NCI-H774 (cell line): ENCODE measurements at regions not wholly inside any gene's neighbourhood (a gene's known extent, or its start where the extent isn't known, plus 50 kb on each side); places are given as distances from the start of the nearest gene placed in this dataset.

Experiments
- DNase-seq: peaks from one replicate; lab custom pipeline; 2025; lab: John Stamatoyannopoulos, UW

- no peak for DNase-seq
These were observed 136.0 kb upstream of the UBE2E2 start for GRCh38 chr3:23067116-23067515.

GRCh38 chr3:23068016-23068728 is 135.0 kb upstream of the UBE2E2 start:
- DNase-seq = no peak

- no peak for DNase-seq
These were observed 131.8 kb upstream of the UBE2E2 start for GRCh38 chr3:23071296-23071695.

- DNase-seq = no peak
These were observed 131.4 kb upstream of the UBE2E2 start for GRCh38 chr3:23071758-23072157.

DNA sequence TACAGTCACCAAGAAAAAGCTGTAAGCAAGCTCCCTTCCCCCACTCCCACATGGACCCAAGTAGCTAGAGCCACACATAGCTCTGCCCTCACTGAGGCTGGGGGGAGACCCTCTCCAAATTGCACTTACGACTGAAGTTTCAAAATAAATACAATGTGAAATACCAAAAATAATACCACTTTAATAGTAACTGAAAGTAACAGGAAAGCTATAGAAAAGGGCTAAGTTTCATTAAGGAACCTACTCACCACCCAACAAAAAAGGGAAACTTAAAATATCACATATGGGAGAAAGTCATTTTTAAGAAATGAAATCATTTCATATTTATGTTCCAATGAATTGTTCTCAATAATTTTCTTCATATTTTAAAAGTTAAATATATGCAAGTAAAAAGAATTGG is 130.4 kb upstream of the UBE2E2 start:
- no peak for DNase-seq

- DNase-seq = no peak
These were observed 129.3 kb upstream of the UBE2E2 start for GRCh38 chr3:23073724-23074305.

DNA sequence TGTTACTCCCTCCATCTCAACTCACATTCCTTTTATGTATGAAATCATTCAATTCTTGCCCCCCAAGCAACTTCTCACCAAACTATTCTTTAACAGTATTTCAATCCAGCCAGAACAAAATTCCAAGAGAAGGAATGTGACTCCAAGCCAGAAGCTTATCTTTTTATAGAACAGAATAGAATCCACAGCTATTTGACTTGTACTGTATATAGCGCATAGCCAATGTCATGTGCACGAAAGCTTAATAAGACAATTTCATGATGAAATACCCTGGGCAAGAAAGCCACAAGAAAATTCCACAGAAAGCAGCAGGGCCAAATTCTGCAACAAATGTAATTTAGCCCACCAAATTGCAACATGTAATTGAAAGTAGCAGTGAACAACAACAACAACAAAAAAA is 127.6 kb upstream of the UBE2E2 start:
- no peak for DNase-seq

GRCh38 chr3:23076437-23076836 is 126.7 kb upstream of the UBE2E2 start:
- no peak for DNase-seq

GRCh38 chr3:23077126-23077525 is 126.0 kb upstream of the UBE2E2 start:
- no peak for DNase-seq

DNA sequence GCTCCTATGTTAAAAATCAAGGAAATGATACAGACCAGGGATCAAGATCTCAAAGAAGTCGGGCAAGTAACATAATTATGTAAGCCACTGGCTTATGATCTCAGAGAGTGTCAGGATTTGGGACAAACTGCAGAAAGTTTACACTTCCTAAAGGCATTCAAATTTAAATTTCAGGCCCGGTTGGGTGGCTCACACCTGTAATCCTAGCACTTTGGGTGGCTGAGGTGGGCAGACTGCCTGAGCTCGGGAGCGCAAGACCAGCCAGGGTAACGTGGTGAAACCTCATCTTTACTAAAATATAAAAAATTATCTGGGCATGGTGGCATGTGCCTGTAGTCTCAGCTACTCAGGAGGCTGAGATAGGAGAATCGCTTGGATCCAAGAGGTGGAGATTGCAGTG is 124.4 kb upstream of the UBE2E2 start:
- DNase-seq = no peak

DNA sequence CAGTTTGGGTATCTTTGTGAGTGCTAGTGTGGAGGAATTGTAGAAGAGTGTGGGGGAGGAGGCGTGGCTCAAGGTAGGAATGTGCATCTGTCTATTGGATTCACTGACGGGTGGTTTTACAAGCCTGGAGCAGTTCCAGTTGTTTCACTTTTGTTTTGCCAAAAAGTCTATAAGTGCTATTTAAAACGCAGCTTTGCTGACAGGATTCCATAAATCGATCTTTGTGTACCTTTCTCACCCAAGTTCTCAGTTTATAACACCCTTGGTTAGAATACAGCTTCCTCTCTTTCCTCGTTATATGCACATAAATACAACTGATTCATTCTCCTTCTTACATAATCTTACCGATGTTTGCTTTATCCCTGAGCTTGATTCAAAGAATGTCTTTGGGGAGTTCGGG is 123.2 kb upstream of the UBE2E2 start:
- no peak for DNase-seq

GRCh38 chr3:23083701-23084100 is 119.4 kb upstream of the UBE2E2 start:
- no peak for DNase-seq

DNA sequence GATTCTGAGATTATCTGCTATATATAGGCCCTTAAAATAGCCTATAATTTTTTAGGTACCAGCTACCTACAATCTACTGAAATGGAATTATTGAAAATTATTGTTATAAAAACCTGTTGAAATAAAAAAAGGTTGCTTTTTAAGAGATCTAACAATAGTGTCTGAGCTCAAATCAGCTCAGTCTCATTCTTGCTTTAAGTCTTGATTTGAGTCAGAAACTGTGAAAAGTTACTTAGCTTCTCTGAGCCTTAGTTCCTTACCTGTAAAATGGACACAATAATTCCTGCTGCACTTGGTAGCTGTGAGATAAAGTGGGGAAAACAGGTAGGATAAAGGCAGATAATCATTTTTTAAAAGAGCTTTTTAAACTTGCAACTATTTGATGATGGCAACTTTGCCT is 118.8 kb upstream of the UBE2E2 start:
- no peak for DNase-seq

GRCh38 chr3:23085261-23085660 is 117.9 kb upstream of the UBE2E2 start:
- no peak for DNase-seq

GRCh38 chr3:23086331-23086730 is 116.8 kb upstream of the UBE2E2 start:
- no peak for DNase-seq

GRCh38 chr3:23086831-23087230 is 116.3 kb upstream of the UBE2E2 start:
- DNase-seq = no peak

- DNase-seq = no peak
These were observed 108.7 kb upstream of the UBE2E2 start for GRCh38 chr3:23094412-23094811.

GRCh38 chr3:23094890-23095462 is 108.2 kb upstream of the UBE2E2 start:
- DNase-seq = peak; percentile 56

DNA sequence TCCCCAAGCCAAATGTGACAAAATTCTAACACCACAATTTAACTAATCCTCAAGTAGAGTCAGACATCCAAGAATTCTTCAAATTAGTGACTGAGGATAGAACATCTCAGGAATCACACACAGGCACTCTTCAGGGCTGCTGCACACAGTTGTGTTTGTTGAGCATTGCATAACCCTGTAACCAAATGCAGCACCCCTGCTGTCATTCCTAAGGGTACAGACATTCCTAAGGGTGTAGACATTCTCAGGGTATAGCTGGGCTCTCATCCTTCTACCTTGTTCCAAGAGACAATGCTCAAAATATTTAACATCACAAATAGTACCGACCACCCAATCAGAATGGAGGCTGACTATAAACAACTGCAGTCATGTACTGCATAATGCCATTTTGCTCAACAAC is 107.1 kb upstream of the UBE2E2 start:
- DNase-seq = no peak

- DNase-seq = no peak
These were observed 104.1 kb upstream of the UBE2E2 start for GRCh38 chr3:23099021-23099420.

- DNase-seq = no peak
These were observed 103.5 kb upstream of the UBE2E2 start for GRCh38 chr3:23099677-23100076.

GRCh38 chr3:23100106-23100505 is 103.0 kb upstream of the UBE2E2 start:
- no peak for DNase-seq

DNA sequence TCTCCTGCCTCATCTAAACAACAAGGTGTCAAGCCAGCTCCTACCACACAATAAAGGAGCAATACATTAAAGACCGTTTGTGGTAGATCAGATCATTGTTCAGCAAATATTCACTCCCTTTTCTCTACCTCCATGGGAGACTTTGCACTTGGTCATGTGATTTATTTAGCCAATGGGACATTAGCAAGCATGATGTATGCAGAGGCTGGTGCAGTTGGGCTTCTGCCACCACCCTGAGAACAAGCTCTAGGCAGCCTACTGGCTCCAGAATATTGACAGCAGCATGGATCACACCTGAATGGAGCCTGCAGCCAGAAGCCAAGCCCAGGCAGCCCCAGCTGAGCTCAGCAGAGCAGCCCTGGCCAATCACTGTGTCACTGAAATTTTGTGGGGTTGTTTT is 99.4 kb upstream of the UBE2E2 start:
- DNase-seq = no peak

GRCh38 chr3:23105048-23105447 is 98.1 kb upstream of the UBE2E2 start:
- DNase-seq = no peak
